ENCODE measurements at regions not wholly inside any gene's neighbourhood (a gene's known extent, or its start where the extent isn't known, plus 50 kb on each side); places are given as distances from the start of the nearest gene placed in this dataset.
A peak's percentile ranks its signal among the peaks of the same experiment; 100 is the strongest.

- DNase-seq, result no peak
Measured at GRCh38 chr4:27187786-27188185, 327.1 kb downstream of the STIM2 start.

- DNase-seq, result no peak
Measured at GRCh38 chr4:27189683-27190082, 329.0 kb downstream of the STIM2 start.

- DNase-seq, result no peak
Measured at GRCh38 chr4:27191592-27191991, 331.0 kb downstream of the STIM2 start.

GRCh38 chr4:27194599-27195176 is 334.0 kb downstream of the STIM2 start:
- no peak for DNase-seq

GRCh38 chr4:27198246-27198645 is 337.6 kb downstream of the STIM2 start:
- no peak for DNase-seq

GRCh38 chr4:27198971-27199370 is 338.3 kb downstream of the STIM2 start:
- DNase-seq, result no peak

- no peak for DNase-seq
Measured at GRCh38 chr4:27206009-27206408, 345.4 kb downstream of the STIM2 start.

GRCh38 chr4:27210956-27211355 is 350.3 kb downstream of the STIM2 start:
- DNase-seq, result no peak

- no peak for DNase-seq
Measured at GRCh38 chr4:27214010-27214409, 353.4 kb downstream of the STIM2 start.

GRCh38 chr4:27215220-27215826 is 354.7 kb downstream of the STIM2 start:
- DNase-seq, result no peak

GRCh38 chr4:27217261-27217769 is 356.7 kb downstream of the STIM2 start:
- DNase-seq, result no peak

- DNase-seq, result no peak
Measured at GRCh38 chr4:27218013-27218412, 357.4 kb downstream of the STIM2 start.

GRCh38 chr4:27223326-27223725 is 362.7 kb downstream of the STIM2 start:
- DNase-seq, result no peak

- no peak for DNase-seq
Measured at GRCh38 chr4:27233531-27233930, 372.9 kb downstream of the STIM2 start.

GRCh38 chr4:27234306-27234899 is 373.8 kb downstream of the STIM2 start:
- DNase-seq, result no peak

GRCh38 chr4:27239641-27240040 is 379.0 kb downstream of the STIM2 start:
- no peak for DNase-seq

- DNase-seq, result no peak
Measured at GRCh38 chr4:27242217-27242616, 381.6 kb downstream of the STIM2 start.

GRCh38 chr4:27245216-27245615 is 384.6 kb downstream of the STIM2 start:
- DNase-seq, result no peak

- DNase-seq, result no peak
Measured at GRCh38 chr4:27248829-27249228, 388.2 kb downstream of the STIM2 start.

GRCh38 chr4:27251771-27252170 is 391.1 kb downstream of the STIM2 start:
- no peak for DNase-seq

- peak in 1 of 2 experiments; percentile 19 for DNase-seq
Measured at GRCh38 chr4:27267339-27267969, 406.8 kb downstream of the STIM2 start.

GRCh38 chr4:27267970-27268355 is 407.3 kb downstream of the STIM2 start:
- no peak for DNase-seq

- DNase-seq, result peak; percentile 96
Measured at GRCh38 chr4:27270435-27270834, 409.8 kb downstream of the STIM2 start.

- no peak for DNase-seq
Measured at GRCh38 chr4:27271555-27271954, 410.9 kb downstream of the STIM2 start.

Data from NCI-H1930 (cell line).